ENCODE measurements at regions not wholly inside any gene's neighbourhood (a gene's known extent, or its start where the extent isn't known, plus 50 kb on each side); places are given as distances from the start of the nearest gene placed in this dataset.

GRCh38 chr10:28733647-28734046 is 56.3 kb downstream of the BAMBI start:
- no TSS peak for BruUV-seq (replicated peaks)
- Histone ChIP-seq H3K27ac (ENCODE audit: low read depth, low read length) (no peak overlapping the region), H3K9ac (ENCODE audit: low read length) (no peak overlapping the region), H3K36me3 (ENCODE audit: control insufficient read depth in 1 of 2, insufficient read depth in 2 of 2, low read length in 2 of 2) (no peaks in the 10 kb centered on the region), H3K4me3 (replicated peaks in 1 of 2; ENCODE audit: low read depth in 1 of 2, low read length in 2 of 2) (no peak overlapping the region), H3K27me3 (ENCODE audit: insufficient read depth, low read length) (no peaks in the 10 kb centered on the region), H4K20me1 (ENCODE audit: insufficient read depth) (no peaks in the 10 kb centered on the region), H3K4me1 (ENCODE audit: control insufficient read depth in 1 of 2, insufficient read depth in 2 of 2, low read length in 2 of 2) (peaks cover 3 to 11% of the 10 kb centered on the region in 2 experiments; a peak in 1 of 4 replicates), H3K4me2 (ENCODE audit: low read length) (no peak overlapping the region), H2AFZ (ENCODE audit: low read depth, low read length, poor library complexity, severe bottlenecking) (no peak overlapping the region), H3K9me3 (ENCODE audit: control insufficient read depth in 1 of 2, insufficient read depth in 1 of 2, low read depth in 1 of 2, low read length in 2 of 2) (0 out of 4 replicates have a peak, but pooled peaks cover 0 to 6% of the 10 kb centered on the region in 2 experiments), H3K79me2 (ENCODE audit: insufficient read depth, low read length) (no peaks in the 10 kb centered on the region), H3K9me2 (ENCODE audit: insufficient read depth) (no peaks in the 10 kb centered on the region)
- DNase-seq (ENCODE audit: low read depth, low spot score): no peak
- ChIA-PET CTCF (no interaction called here), RAD21 (ENCODE audit: low non-redundant PET in 1 of 2, low total read pairs in 2 of 2, uncharacterized antibody in 2 of 2, unreplicated experiment in 2 of 2) (no interaction called here), POLR2A (no interaction called here)
- intact Hi-C loops (cut with micrococcal nuclease): no loop called here
- TF ChIP-seq FOSL1 (IDR thresholded peaks at IDR 0.05; ENCODE audit: low read depth) (no peak), SRF (IDR thresholded peaks at IDR 0.05; ENCODE audit: low read depth) (no peak)
- ATAC-seq: no peak

DNA sequence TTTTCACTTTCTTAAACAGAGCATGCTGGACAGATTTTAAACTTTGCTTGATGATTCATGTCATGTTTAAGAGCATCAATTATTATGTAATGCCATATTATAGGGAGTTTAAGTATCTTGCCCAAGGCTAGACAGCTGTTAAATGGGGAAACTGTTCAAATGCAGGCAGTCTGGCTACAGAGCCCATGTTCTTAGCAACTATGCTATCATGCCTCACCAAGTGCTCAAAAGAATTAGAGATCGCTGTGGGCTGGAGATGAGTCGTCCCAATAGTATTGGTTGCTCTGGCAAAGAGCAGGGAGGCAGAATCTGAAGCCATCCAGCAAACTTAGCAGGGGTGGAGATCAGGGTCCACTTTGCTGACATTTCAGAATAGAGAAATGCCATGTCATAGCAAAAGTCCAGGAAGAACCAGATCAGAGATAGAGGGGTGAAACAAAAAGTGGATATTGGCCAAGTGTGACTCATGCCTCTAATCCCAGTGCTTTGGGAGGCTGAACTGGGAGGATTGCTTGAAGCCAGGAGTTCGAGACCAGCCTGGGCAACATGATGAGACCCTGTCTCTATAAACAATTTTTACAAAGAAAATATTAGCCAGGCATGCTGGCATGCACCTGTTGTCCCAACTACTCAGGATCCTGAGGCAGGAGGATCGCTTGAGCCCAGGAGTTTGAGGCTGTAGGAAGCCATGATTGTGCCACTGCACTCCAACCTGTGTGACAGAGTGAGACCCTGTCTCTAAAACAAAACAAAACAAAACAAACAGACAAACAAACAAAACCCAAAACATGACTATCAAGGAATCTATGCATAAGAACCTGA is 57.8 kb downstream of the BAMBI start:
- no peak overlapping the region for H2AFZ ChIP-seq (ENCODE audit: low read depth, low read length, poor library complexity, severe bottlenecking)
- H3K4me2 ChIP-seq (ENCODE audit: low read length): peak overlapping the region; percentile 26; the same call in 1 of the 2 replicates
- no peak overlapping the region for H3K9ac ChIP-seq (ENCODE audit: low read length)
- no peaks in the 10 kb centered on the region for H3K27me3 ChIP-seq (ENCODE audit: insufficient read depth, low read length)
- ChIA-PET RAD21 (ENCODE audit: low non-redundant PET in 1 of 2, low total read pairs in 2 of 2, uncharacterized antibody in 2 of 2, unreplicated experiment in 2 of 2) (no interaction called here), CTCF (no interaction called here), POLR2A (no interaction called here)
- H3K4me3 ChIP-seq (replicated peaks in 1 of 2; ENCODE audit: low read depth in 1 of 2, low read length in 2 of 2): no peak overlapping the region
- no peak overlapping the region for H3K27ac ChIP-seq (ENCODE audit: low read depth, low read length)
- H3K9me3 ChIP-seq (ENCODE audit: control insufficient read depth in 1 of 2, insufficient read depth in 1 of 2, low read depth in 1 of 2, low read length in 2 of 2): 0 out of 4 replicates have a peak, but pooled peaks cover 0 to 6% of the 10 kb centered on the region in 2 experiments
- H3K9me2 ChIP-seq (ENCODE audit: insufficient read depth): no peaks in the 10 kb centered on the region
- intact Hi-C loops (cut with micrococcal nuclease): no loop called here
- H4K20me1 ChIP-seq (ENCODE audit: insufficient read depth): no peaks in the 10 kb centered on the region
- peak; percentile 16 for DNase-seq (ENCODE audit: low read depth, low spot score)
- H3K79me2 ChIP-seq (ENCODE audit: insufficient read depth, low read length): no peaks in the 10 kb centered on the region
- H3K4me1 ChIP-seq (ENCODE audit: control insufficient read depth in 1 of 2, insufficient read depth in 2 of 2, low read length in 2 of 2): peaks cover 3 to 11% of the 10 kb centered on the region in 2 experiments; a peak in 1 of 4 replicates
- peak; percentile 61 for ATAC-seq
- H3K36me3 ChIP-seq (ENCODE audit: control insufficient read depth in 1 of 2, insufficient read depth in 2 of 2, low read length in 2 of 2): no peaks in the 10 kb centered on the region
- BruUV-seq (replicated peaks): no TSS peak
- TF ChIP-seq, protein P1, sequence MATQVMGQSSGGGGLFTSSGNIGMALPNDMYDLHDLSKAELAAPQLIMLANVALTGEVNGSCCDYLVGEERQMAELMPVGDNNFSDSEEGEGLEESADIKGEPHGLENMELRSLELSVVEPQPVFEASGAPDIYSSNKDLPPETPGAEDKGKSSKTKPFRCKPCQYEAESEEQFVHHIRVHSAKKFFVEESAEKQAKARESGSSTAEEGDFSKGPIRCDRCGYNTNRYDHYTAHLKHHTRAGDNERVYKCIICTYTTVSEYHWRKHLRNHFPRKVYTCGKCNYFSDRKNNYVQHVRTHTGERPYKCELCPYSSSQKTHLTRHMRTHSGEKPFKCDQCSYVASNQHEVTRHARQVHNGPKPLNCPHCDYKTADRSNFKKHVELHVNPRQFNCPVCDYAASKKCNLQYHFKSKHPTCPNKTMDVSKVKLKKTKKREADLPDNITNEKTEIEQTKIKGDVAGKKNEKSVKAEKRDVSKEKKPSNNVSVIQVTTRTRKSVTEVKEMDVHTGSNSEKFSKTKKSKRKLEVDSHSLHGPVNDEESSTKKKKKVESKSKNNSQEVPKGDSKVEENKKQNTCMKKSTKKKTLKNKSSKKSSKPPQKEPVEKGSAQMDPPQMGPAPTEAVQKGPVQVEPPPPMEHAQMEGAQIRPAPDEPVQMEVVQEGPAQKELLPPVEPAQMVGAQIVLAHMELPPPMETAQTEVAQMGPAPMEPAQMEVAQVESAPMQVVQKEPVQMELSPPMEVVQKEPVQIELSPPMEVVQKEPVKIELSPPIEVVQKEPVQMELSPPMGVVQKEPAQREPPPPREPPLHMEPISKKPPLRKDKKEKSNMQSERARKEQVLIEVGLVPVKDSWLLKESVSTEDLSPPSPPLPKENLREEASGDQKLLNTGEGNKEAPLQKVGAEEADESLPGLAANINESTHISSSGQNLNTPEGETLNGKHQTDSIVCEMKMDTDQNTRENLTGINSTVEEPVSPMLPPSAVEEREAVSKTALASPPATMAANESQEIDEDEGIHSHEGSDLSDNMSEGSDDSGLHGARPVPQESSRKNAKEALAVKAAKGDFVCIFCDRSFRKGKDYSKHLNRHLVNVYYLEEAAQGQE (IDR thresholded peaks at IDR 0.05; ENCODE audit: low read depth): no peak
- TF ChIP-seq, protein P2, sequence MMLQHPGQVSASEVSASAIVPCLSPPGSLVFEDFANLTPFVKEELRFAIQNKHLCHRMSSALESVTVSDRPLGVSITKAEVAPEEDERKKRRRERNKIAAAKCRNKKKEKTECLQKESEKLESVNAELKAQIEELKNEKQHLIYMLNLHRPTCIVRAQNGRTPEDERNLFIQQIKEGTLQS (IDR thresholded peaks at IDR 0.05): no peak
- TF ChIP-seq YY1 (IDR thresholded peaks at IDR 0.05; ENCODE audit: extremely low read depth, insufficient replicate concordance, low read depth, low read length) (no peak), CTCF (IDR thresholded peaks at IDR 0.05 in 2 of 3, conservative IDR thresholded peaks at IDR 0.05 in 1 of 3; ENCODE audit: borderline replicate concordance in 1 of 3, insufficient read depth in 1 of 3, low read depth in 2 of 3, low read length in 2 of 3) (no peak), EGR1 (IDR thresholded peaks at IDR 0.05; ENCODE audit: low read depth) (no peak), EZH2phosphoT487 (IDR thresholded peaks at IDR 0.05; ENCODE audit: borderline replicate concordance) (no peak), JUND (IDR thresholded peaks at IDR 0.05) (peak; percentile 17; the same call in 1 of the 2 replicates), TCF7L2 (IDR thresholded peaks at IDR 0.05; ENCODE audit: borderline replicate concordance, extremely low read depth, insufficient read depth, insufficient read length) (no peak), SIN3A (IDR thresholded peaks at IDR 0.05; ENCODE audit: low read depth) (no peak), CBX3 (IDR thresholded peaks at IDR 0.05; ENCODE audit: low read depth) (peak; percentile 21; the same call in 1 of the 2 replicates), CEBPB (IDR thresholded peaks at IDR 0.05; ENCODE audit: low read depth) (no peak), FOSL1 (IDR thresholded peaks at IDR 0.05; ENCODE audit: low read depth) (peak; percentile 31)
- TF ChIP-seq, protein P3, sequence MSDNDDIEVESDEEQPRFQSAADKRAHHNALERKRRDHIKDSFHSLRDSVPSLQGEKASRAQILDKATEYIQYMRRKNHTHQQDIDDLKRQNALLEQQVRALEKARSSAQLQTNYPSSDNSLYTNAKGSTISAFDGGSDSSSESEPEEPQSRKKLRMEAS (IDR thresholded peaks at IDR 0.05): no peak

Measured in HCT116 (cell line).